ENCODE measurements at regions not wholly inside any gene's neighbourhood (a gene's known extent, or its start where the extent isn't known, plus 50 kb on each side); places are given as distances from the start of the nearest gene placed in this dataset.

GRCh38 chr3:147649475-147649874, 240.3 kb downstream of the ZIC1 start:
- TF ChIP-seq PBX3 (IDR thresholded peaks at IDR 0.05) (no peak), TP53 (CRISPR knock-in tag; IDR thresholded peaks at IDR 0.05) (no peak), PHF8 (IDR thresholded peaks at IDR 0.05; ENCODE audit: borderline replicate concordance, low read depth) (no peak), NPAS2 (CRISPR knock-in tag; IDR thresholded peaks at IDR 0.05; ENCODE audit: borderline replicate concordance) (no peak), HDAC2 (IDR thresholded peaks at IDR 0.05) (no peak), NR3C1 (IDR thresholded peaks at IDR 0.05) (no peak), ZNF302 (CRISPR knock-in tag; IDR thresholded peaks at IDR 0.05) (no peak), CTCF (IDR thresholded peaks at IDR 0.05) (no peak), ZC3H11A (IDR thresholded peaks at IDR 0.05) (no peak), CEBPB (IDR thresholded peaks at IDR 0.05) (no peak), RFX5 (IDR thresholded peaks at IDR 0.05) (no peak), FOSB (CRISPR knock-in tag; IDR thresholded peaks at IDR 0.05) (no peak)
- FAIRE-seq (no peak), DNase-seq (ENCODE audit: low read depth in 1 of 2, low spot score in 1 of 2) (no peak), ATAC-seq (no peak)
- no peak overlapping the region for H3K27ac ChIP-seq
- no peaks in the 10 kb centered on the region for H3K9me3 ChIP-seq
- no peak overlapping the region for H3K4me2 ChIP-seq
- WGBS (ENCODE audit: missing lambda C conversion rate): 76% methylated on average over 3 of the region's 3 CpGs
- POLR2A ChIA-PET: no interaction called here
- no peak overlapping the region for H3K4me3 ChIP-seq
- no peaks in the 10 kb centered on the region for H3K4me1 ChIP-seq
- CTCF ChIA-PET: no interaction called here

- no peak for TF ChIP-seq RFX5 (IDR thresholded peaks at IDR 0.05)
- TF ChIP-seq CTCF (IDR thresholded peaks at IDR 0.05): no peak
- no peak for TF ChIP-seq NFE2L2 (conservative IDR thresholded peaks at IDR 0.05; ENCODE audit: low read length)
- TF ChIP-seq HOXA7 (CRISPR knock-in tag; IDR thresholded peaks at IDR 0.05): no peak
- no peak for TF ChIP-seq FOXS1 (CRISPR knock-in tag; IDR thresholded peaks at IDR 0.05)
- TF ChIP-seq HEYL (CRISPR knock-in tag; IDR thresholded peaks at IDR 0.05): no peak
- no peak for TF ChIP-seq KDM5A (IDR thresholded peaks at IDR 0.05)
- no peak for TF ChIP-seq SMC3 (IDR thresholded peaks at IDR 0.05)
- TF ChIP-seq ZSCAN20 (CRISPR knock-in tag; IDR thresholded peaks at IDR 0.05): no peak
- TF ChIP-seq SREBF2 (IDR thresholded peaks at IDR 0.05): no peak
- no peak for TF ChIP-seq FOSL2 (IDR thresholded peaks at IDR 0.05)
- TF ChIP-seq FOSL2 (CRISPR knock-in tag; IDR thresholded peaks at IDR 0.05): no peak
- no peak for TF ChIP-seq MAZ (IDR thresholded peaks at IDR 0.05; ENCODE audit: borderline replicate concordance, low read depth, low read length)
- no peak for TF ChIP-seq FOSB (CRISPR knock-in tag; IDR thresholded peaks at IDR 0.05)
- TF ChIP-seq ZC3H11A (IDR thresholded peaks at IDR 0.05): no peak
- no peak for TF ChIP-seq POLR2AphosphoS2 (conservative IDR thresholded peaks at IDR 0.05; ENCODE audit: low read length)
- no peak for FAIRE-seq
- Histone ChIP-seq H3K4me2 (no peak overlapping the region), H3K27ac (no peak overlapping the region), H3K9me3 (no peaks in the 10 kb centered on the region), H3K4me1 (no peaks in the 10 kb centered on the region), H3K4me3 (no peak overlapping the region)
- 23% methylated on average over 3 of the region's 3 CpGs for WGBS (ENCODE audit: missing lambda C conversion rate)
- ChIA-PET CTCF (no interaction called here), POLR2A (no interaction called here)
- DNase-seq (ENCODE audit: low read depth in 1 of 2, low spot score in 1 of 2): no peak
- ATAC-seq: no peak
Observed at GRCh38 chr3:147651107-147651778, 242.1 kb downstream of the ZIC1 start.
